Smooth muscle cell of the brain vasculature (primary cell): ENCODE measurements at regions not wholly inside any gene's neighbourhood (a gene's known extent, or its start where the extent isn't known, plus 50 kb on each side); places are given as distances from the start of the nearest gene placed in this dataset.
A peak's percentile ranks its signal among the peaks of the same experiment; 100 is the strongest.

Experiments
- DNase-seq: peaks from one replicate; pipeline ENCODE4 v3.0.0-alpha.2; 2012; ENCODE audit warnings: low read depth, low spot score

DNA sequence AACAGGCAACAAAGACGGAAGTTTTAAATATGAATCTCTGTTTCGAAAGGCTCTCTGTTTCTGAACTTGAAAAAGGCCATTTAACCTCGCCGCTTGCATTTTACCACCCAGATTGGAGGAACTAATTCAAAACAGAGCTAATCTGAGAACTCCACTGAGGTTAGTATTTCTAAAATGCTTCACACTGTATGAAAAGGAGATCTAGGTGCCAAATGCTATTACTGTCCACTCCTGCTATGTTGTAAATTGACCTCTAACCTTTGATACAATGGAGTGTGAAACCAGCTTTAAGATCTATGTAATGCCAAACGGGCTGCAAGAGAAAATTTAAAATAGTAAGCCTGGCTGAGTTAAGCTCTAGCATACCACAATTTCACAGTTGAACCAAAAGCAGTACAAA, 364.5 kb downstream of the IRS1 start:
- DNase-seq: no peak

GRCh38 chr2:226434702-226435101, 364.9 kb downstream of the IRS1 start:
- no peak for DNase-seq

DNA sequence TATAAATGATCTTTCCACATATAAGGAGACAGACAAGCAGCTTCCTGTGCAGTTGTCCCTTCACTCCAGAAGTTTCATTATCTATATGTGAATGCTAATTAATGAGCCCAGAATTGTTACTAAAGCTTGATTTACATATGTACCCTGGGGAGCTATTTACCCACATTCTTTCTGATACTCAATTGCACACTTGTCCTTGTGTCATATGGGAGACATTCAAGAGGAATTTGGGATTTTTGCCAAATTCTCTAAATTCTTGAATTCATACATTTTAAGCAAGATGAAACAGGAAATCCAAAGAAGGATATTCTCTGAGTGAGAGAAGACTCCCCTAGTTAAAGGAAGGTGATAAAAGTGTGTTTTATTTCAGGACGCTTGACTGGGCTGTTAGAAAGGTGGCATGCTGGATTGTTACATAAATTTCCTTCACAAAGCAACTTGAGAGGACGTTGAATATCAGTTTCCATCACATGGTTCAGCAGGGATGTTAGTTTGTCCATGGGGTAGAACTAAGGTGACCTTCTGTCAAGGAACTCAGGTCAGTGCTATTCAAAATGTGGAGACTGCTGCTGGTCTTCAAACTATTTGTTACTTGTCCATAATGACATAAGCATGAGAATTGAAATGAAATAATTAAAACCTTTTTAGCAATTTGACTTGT, 368.2 kb downstream of the IRS1 start:
- DNase-seq: no peak

GRCh38 chr2:226429476-226429875, 370.1 kb downstream of the IRS1 start:
- DNase-seq: no peak

DNA sequence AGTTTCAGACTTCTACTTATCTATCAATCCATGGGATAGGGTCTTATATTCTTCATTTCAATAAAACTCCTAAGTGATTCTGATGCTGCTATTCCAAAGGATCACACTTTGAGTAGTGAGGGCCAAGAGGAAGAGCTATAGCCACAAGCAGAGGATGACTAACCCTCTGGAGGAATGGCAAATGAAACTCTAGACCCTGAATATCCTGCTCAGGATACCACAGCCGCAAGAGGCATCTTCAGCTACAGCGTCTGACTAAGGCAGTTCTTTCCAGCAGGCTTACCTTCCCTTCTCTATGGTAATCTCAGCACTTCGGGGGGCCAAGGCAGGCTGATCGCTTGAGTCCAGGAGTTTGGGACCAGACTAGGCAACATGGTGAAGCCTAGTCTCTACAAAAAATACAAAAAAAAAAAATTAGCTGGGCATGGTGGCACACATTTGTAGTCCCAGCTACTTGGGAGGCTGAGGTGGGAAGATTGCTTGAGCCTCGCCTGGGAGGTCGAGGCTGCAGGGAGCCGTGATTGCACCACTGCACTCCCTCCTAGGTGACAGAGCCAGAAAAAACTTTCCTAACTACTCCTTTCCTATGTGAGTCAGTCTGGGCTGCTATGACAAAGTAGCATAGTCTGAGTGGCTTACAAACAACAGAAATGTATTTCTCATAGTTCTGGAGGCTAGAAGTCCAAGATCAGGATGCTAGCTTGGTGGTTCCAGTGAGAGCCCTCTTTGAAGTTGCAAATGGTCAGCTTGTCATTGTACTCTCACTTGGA, 371.9 kb downstream of the IRS1 start:
- peak; percentile 61 for DNase-seq

DNA sequence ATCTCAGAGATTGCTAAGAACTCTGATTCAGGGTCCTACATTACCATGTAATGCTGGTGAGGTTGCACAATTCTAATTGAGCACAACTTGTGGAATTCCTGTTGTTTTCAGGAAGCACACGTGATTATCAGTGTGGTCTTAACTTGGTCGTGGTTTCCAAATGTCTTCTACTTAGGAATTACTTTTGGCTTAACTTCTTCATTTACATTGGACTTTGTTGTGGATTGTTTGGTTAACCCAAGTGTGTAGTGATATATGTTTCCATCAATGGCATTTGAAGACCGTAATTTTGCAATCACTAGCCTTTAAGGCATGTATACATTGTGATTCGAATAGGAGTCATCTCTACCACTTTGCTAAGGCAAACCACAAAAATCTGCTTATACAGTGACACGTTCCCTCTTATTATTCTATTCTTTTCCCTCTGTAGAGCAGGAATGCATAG, 373.3 kb downstream of the IRS1 start:
- no peak for DNase-seq

DNA sequence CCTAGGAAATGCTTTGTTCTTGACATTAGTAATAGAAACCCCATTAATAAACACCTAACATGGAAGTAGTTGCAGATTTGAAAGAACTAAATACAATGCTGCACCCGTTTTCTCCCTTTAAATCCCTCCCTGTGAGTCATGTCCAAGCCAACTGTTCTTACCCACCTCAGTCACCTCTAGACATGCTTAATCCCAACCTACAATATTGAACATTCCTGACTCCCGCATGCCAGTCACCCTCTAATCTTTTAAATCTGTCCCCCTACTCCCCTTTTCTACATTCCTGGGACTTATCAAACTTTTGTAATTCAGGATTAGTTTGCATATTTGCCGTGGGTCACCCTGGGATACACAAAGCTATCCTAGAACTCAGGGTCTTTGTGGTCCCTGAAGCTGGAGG, 374.6 kb downstream of the IRS1 start:
- no peak for DNase-seq

DNA sequence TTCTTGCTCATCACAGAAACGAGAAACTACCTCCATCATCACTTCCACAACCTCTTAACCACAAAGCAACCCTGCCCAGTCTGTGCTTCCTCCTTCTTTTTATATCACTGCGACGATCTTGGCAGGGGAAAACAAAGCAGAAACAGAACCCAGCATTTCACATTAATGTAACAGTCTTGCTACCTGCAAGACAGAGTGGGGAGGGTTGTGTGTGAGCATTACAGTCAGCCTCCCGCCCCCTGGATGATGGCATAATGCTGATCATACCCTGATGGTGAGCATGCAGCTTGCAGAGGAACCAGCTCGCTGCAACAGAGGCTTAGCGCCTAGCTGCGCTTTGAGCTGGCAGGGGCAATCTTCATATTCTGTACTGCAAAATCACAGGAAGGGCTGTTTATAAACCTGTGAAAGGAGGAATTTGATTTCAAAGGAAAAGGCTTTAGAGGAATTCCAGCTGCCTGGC, 376.1 kb downstream of the IRS1 start:
- no peak for DNase-seq

- DNase-seq: no peak
Measured at GRCh38 chr2:226420646-226421045, 379.0 kb downstream of the IRS1 start.

DNA sequence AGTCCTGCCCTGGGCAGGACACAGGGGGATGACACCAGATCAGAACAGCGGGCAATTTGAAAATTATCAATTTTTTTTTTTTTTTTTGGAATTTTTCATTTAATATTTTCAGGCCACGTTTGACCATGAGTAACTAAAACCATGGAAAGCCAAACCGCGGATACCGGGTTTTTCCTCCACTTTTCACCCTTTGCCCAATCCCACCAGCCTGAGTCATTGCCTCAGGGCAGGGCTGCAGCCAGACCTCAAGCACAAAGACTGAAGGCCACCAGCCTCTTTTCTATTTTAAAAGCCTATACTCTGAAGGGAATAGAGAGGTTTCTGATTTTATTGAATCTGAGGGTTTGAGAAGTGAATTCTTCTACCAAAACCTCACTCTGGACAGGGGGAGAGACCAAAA, 381.1 kb downstream of the IRS1 start:
- no peak for DNase-seq

- no peak for DNase-seq
Measured at GRCh38 chr2:226414335-226414734, 385.3 kb downstream of the IRS1 start.

DNA sequence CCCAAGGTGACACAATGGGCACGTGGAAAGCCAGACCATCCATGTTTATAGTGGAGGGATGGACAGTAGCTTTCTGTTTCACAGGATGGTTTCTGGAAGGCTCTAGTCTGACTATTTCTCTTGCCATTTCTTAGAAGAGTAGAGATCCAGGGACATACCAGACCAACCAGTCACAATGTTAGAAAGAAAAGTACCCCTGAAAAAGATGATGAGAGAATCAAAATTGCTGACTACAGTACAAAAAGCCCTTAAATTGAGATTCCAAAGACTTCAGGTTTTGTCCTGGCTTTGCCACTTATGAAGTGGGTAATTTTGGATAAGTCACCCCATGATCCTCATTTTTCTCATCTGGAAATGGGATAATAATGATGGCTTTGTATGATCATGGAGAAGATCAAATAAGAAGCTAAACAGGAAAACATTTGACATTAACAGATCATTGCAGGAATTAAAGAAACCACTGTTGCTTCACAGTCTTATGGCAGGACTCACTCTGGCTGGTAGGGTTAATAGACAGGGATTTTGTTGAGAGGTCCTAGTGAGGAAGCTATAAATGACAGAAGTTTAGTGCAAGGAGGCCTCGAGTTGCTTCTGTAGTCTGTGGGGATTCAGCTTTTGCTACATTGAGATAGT, 386.0 kb downstream of the IRS1 start:
- DNase-seq: no peak

- DNase-seq: no peak
Measured at GRCh38 chr2:226411727-226412360, 387.8 kb downstream of the IRS1 start.

DNA sequence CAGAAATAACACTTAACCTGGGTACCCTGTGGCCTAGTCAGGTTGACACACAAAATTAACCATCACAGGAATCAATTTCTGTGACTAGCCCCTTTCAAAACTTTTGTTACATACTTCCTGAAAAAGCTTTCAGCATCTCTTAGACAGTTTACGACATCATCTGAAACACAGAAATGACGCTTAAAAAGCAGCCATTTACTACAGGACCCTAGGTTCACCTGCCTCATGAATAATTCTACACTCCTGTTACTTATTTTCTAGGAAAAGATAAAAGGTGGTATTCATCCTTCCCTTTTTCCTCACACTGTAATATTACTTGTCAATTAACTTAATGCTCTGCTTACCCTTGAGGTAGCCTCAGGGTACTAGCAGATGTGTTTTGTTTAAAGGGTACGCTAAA, 388.4 kb downstream of the IRS1 start:
- DNase-seq: no peak

- no peak for DNase-seq
Measured at GRCh38 chr2:226410247-226410835, 389.3 kb downstream of the IRS1 start.

DNA sequence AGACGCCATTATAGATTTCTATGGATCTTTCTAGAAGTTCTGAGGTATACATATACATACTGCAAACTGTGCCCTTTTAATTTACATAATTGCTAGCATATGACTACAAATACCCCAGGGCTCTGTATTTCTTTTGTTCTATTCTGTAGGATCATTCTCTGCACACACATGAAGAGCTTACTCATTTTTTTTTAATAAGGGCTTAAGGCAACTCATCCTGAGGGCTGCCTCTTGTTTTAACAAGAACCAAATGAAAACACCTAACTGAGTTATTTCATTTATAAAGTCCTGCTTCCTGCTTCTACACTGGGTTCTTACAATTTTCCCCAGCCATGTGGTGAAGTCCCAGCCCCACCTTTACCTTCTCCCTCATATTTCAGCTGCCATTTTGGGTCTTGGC, 390.5 kb downstream of the IRS1 start:
- DNase-seq: no peak

DNA sequence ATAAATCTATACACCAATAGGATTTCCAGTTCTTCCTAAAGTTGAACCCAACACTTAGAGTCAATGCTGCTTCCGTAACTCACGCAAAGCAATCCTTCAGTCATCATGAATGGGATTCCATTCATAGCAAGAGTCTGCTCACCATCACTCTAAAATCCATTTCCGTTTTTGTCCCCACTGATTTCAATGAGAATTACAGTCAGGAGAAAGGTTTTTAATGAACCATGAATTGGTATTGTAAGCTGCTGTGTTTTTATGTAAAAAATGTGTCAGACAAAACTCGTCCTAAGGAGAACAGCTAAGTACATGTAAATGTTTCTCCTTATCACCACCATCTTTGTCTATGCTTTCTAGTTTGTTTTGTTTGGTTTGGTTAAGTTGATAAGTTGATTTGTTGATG, 391.5 kb downstream of the IRS1 start:
- no peak for DNase-seq

- no peak for DNase-seq
Measured at GRCh38 chr2:226407135-226407534, 392.5 kb downstream of the IRS1 start.

- DNase-seq: no peak
Measured at GRCh38 chr2:226405465-226405864, 394.2 kb downstream of the IRS1 start.

GRCh38 chr2:226403369-226403768, 396.3 kb downstream of the IRS1 start:
- DNase-seq: no peak

DNA sequence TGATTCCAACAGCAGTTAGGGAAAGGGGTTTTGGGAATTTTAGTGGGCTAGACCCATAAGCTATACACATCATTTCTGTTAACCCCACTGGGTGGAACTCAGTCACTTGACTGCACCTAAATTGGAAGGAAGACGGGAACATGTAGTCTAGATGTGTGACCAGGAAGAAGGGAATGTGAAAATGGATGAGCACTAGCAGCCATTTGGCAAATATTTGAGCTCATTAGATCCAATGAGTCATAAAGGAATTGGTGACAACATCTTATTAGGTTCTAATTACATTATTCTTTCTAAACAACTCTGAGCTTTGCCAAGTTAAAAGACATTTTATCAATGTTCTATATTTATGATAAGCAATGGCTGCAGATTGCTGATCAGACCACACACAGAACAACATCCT, 400.6 kb downstream of the IRS1 start:
- no peak for DNase-seq

- DNase-seq: no peak
Measured at GRCh38 chr2:226398580-226398979, 401.0 kb downstream of the IRS1 start.
